Ascending aorta (tissue), 2 donors: ENCODE measurements at regions not wholly inside any gene's neighbourhood (a gene's known extent, or its start where the extent isn't known, plus 50 kb on each side); places are given as distances from the start of the nearest gene placed in this dataset.

Experiments used
- DNase-seq, 2 donors: peaks; one replicate each; pipeline ENCODE4 v3.0.0-alpha.2; 2019; ENCODE audit warnings: low spot score in 2 of 2
- H3K27ac ChIP-seq, 2 donors: fragments of 200-600 bp; sonication (generic); one replicate each; pipeline ENCODE4 v1.5.1; 2016 to 2017; ENCODE audit warnings: mild to moderate bottlenecking in 1 of 2
- H3K27me3 ChIP-seq: fragments of 200-600 bp; sonication (generic); one replicate; pipeline ENCODE4 v1.5.1; 2017
- H3K36me3 ChIP-seq, 2 donors: fragments of 200-600 bp; sonication (generic); one replicate each; pipeline ENCODE4 v1.5.1; 2016
- H3K4me1 ChIP-seq, 2 donors: fragments of 200-600 bp; sonication (generic); one replicate each; pipeline ENCODE4 v1.5.1; 2016 to 2017; ENCODE audit warnings: mild to moderate bottlenecking in 1 of 2
- H3K4me3 ChIP-seq, 2 donors: fragments of 200-600 bp; sonication (generic); one replicate each; pipeline ENCODE4 v1.5.1; 2016 to 2017; ENCODE audit warnings: mild to moderate bottlenecking in 1 of 2
- H3K9me3 ChIP-seq, 2 donors: fragments of 200-600 bp; sonication (generic); one replicate each; pipeline ENCODE4 v1.5.1; 2016
- CTCF ChIP-seq, 3 experiments: fragments of 200-600 bp in 2 of 3; fragments of 450-650 bp in 1 of 3; sonication (generic) in 2 of 3; IDR thresholded peaks; one replicate each; pipeline ENCODE4 v1.5.1; 2016 to 2019; ENCODE audit warnings: antibody characterized with exemption in 3 of 3, mild to moderate bottlenecking in 1 of 3, moderate library complexity in 1 of 3
- intact Hi-C: fragments of 100-400 bp; cut with DNase I; formaldehyde crosslinking; loops from one replicate; pipeline ENCODE4 v1.15.1; 2023

- Histone ChIP-seq H3K36me3 (no peaks in the 10 kb centered on the region), H3K4me3 (no peak overlapping the region), H3K27me3 (no peaks in the 10 kb centered on the region), H3K27ac (no peak overlapping the region), H3K9me3 (no peaks in the 10 kb centered on the region), H3K4me1 (no peaks in the 10 kb centered on the region)
- TF ChIP-seq CTCF (IDR thresholded peaks at IDR 0.05): no peak
- intact Hi-C loops: no loop called here
- DNase-seq: no peak
Measured at GRCh38 chr12:54744590-54744989, 96.4 kb upstream of the DCD start.

GRCh38 chr12:54740882-54741281, 92.7 kb upstream of the DCD start:
- intact Hi-C loops: no loop called here
- DNase-seq: no peak

GRCh38 chr12:54736549-54736948, 88.4 kb upstream of the DCD start:
- no peak for TF ChIP-seq CTCF (IDR thresholded peaks at IDR 0.05)
- H3K27me3 ChIP-seq: no peaks in the 10 kb centered on the region
- H3K36me3 ChIP-seq: no peaks in the 10 kb centered on the region
- no peak for DNase-seq
- H3K9me3 ChIP-seq: no peaks in the 10 kb centered on the region
- no peak overlapping the region for H3K27ac ChIP-seq
- H3K4me3 ChIP-seq: no peak overlapping the region
- intact Hi-C loops: no loop called here
- H3K4me1 ChIP-seq: no peaks in the 10 kb centered on the region

More at GRCh38 chr12:54740882-54741281, 92.7 kb upstream of the DCD start:
- TF ChIP-seq CTCF (IDR thresholded peaks at IDR 0.05): no peak
- no peaks in the 10 kb centered on the region for H3K27me3 ChIP-seq
- no peaks in the 10 kb centered on the region for H3K4me1 ChIP-seq
- H3K36me3 ChIP-seq: no peaks in the 10 kb centered on the region
- H3K4me3 ChIP-seq: no peak overlapping the region
- H3K9me3 ChIP-seq: no peaks in the 10 kb centered on the region
- H3K27ac ChIP-seq: no peak overlapping the region

- intact Hi-C loops: no loop called here
- Histone ChIP-seq H3K4me3 (no peak overlapping the region), H3K9me3 (no peaks in the 10 kb centered on the region), H3K27me3 (no peaks in the 10 kb centered on the region), H3K36me3 (no peaks in the 10 kb centered on the region), H3K4me1 (no peaks in the 10 kb centered on the region), H3K27ac (no peak overlapping the region)
- TF ChIP-seq CTCF (IDR thresholded peaks at IDR 0.05): no peak
- no peak for DNase-seq
Measured at GRCh38 chr12:54734196-54734950, 86.2 kb upstream of the DCD start.

- intact Hi-C loops: no loop called here
- peak in 1 of 3 experiments; percentile 7 for TF ChIP-seq CTCF (IDR thresholded peaks at IDR 0.05)
- H3K4me3 ChIP-seq: no peak overlapping the region
- no peaks in the 10 kb centered on the region for H3K4me1 ChIP-seq
- H3K9me3 ChIP-seq: no peaks in the 10 kb centered on the region
- no peak for DNase-seq
- H3K27me3 ChIP-seq: no peaks in the 10 kb centered on the region
- H3K36me3 ChIP-seq: no peaks in the 10 kb centered on the region
- no peak overlapping the region for H3K27ac ChIP-seq
Measured at GRCh38 chr12:54725233-54725843, 77.2 kb upstream of the DCD start.
